ENCODE measurements at regions not wholly inside any gene's neighbourhood (a gene's known extent, or its start where the extent isn't known, plus 50 kb on each side); places are given as distances from the start of the nearest gene placed in this dataset.

- TF ChIP-seq CTCF (IDR thresholded peaks at IDR 0.05): no peak
- no peaks in the 10 kb centered on the region for H3K4me1 ChIP-seq (ENCODE audit: control insufficient read depth, insufficient read depth, low read length)
- intact Hi-C loops (cut with micrococcal nuclease): no loop called here
- Mint-ChIP-seq H3K36me3 (no peaks in the 10 kb centered on the region), H3K9me3 (no peaks in the 10 kb centered on the region), H3K4me3 (no peak overlapping the region), H3K4me1 (no peaks in the 10 kb centered on the region), H3K27ac (no peak overlapping the region), H3K27me3 (ENCODE audit: low read depth in 2 of 2) (peaks cover 9 to 32% of the 10 kb centered on the region in 2 donors)
- WGBS (ENCODE audit: insufficient coverage): 53% methylated on average over 2 of the region's 2 CpGs
- H3K9me3 ChIP-seq (ENCODE audit: control insufficient read depth, insufficient read depth, low read length): peaks cover 2% of the 10 kb centered on the region
- DNase-seq (no peak), ATAC-seq (no peak)
- no peak overlapping the region for H3K4me3 ChIP-seq (ENCODE audit: low read length)
- no peak overlapping the region for H3K27ac ChIP-seq (ENCODE audit: low read length)
- H3K36me3 ChIP-seq (ENCODE audit: control insufficient read depth, insufficient read depth, low read length): no peaks in the 10 kb centered on the region
- H3K27me3 ChIP-seq (ENCODE audit: control insufficient read depth, insufficient read depth, low read length): no peaks in the 10 kb centered on the region
Observed at GRCh38 chr1:14320518-14320917, 278.0 kb upstream of the KAZN start.

GRCh38 chr1:14320986-14321385 is 277.5 kb upstream of the KAZN start:
- no peak overlapping the region for H3K4me3 ChIP-seq (ENCODE audit: low read length)
- ATAC-seq (no peak), DNase-seq (no peak)
- H3K27ac ChIP-seq (ENCODE audit: low read length): no peak overlapping the region
- intact Hi-C loops (cut with micrococcal nuclease): no loop called here
- Mint-ChIP-seq H3K27me3 (ENCODE audit: low read depth in 2 of 2) (peaks cover 9 to 30% of the 10 kb centered on the region in 2 donors), H3K36me3 (no peaks in the 10 kb centered on the region), H3K9me3 (no peaks in the 10 kb centered on the region), H3K4me1 (no peaks in the 10 kb centered on the region), H3K4me3 (no peak overlapping the region), H3K27ac (no peak overlapping the region)
- H3K27me3 ChIP-seq (ENCODE audit: control insufficient read depth, insufficient read depth, low read length): no peaks in the 10 kb centered on the region
- no peaks in the 10 kb centered on the region for H3K4me1 ChIP-seq (ENCODE audit: control insufficient read depth, insufficient read depth, low read length)
- H3K36me3 ChIP-seq (ENCODE audit: control insufficient read depth, insufficient read depth, low read length): no peaks in the 10 kb centered on the region
- peaks cover 2% of the 10 kb centered on the region for H3K9me3 ChIP-seq (ENCODE audit: control insufficient read depth, insufficient read depth, low read length)
- TF ChIP-seq CTCF (IDR thresholded peaks at IDR 0.05): no peak
- 70% methylated on average over 5 of the region's 8 CpGs for WGBS (ENCODE audit: insufficient coverage)

- TF ChIP-seq CTCF (IDR thresholded peaks at IDR 0.05): no peak
- Histone ChIP-seq H3K9me3 (ENCODE audit: control insufficient read depth, insufficient read depth, low read length) (peaks cover 2% of the 10 kb centered on the region), H3K4me1 (ENCODE audit: control insufficient read depth, insufficient read depth, low read length) (no peaks in the 10 kb centered on the region), H3K27me3 (ENCODE audit: control insufficient read depth, insufficient read depth, low read length) (no peaks in the 10 kb centered on the region), H3K4me3 (ENCODE audit: low read length) (no peak overlapping the region), H3K36me3 (ENCODE audit: control insufficient read depth, insufficient read depth, low read length) (no peaks in the 10 kb centered on the region), H3K27ac (ENCODE audit: low read length) (no peak overlapping the region)
- WGBS (ENCODE audit: insufficient coverage): no CpG with 5 or more reads among the region's 1 CpG
- ATAC-seq (no peak), DNase-seq (no peak)
- no peak overlapping the region for H3K4me3 Mint-ChIP-seq
- H3K4me1 Mint-ChIP-seq: no peaks in the 10 kb centered on the region
- intact Hi-C loops (cut with micrococcal nuclease): no loop called here
- no peaks in the 10 kb centered on the region for H3K36me3 Mint-ChIP-seq
- peaks cover 12 to 26% of the 10 kb centered on the region in 2 donors for H3K27me3 Mint-ChIP-seq (ENCODE audit: low read depth in 2 of 2)
- no peak overlapping the region for H3K27ac Mint-ChIP-seq
- peaks cover 0 to under 1% of the 10 kb centered on the region in 2 donors for H3K9me3 Mint-ChIP-seq
Observed at GRCh38 chr1:14321422-14321821, 277.1 kb upstream of the KAZN start.

GRCh38 chr1:14323568-14324247 is 274.8 kb upstream of the KAZN start:
- Histone ChIP-seq H3K4me1 (ENCODE audit: control insufficient read depth, insufficient read depth, low read length) (no peaks in the 10 kb centered on the region), H3K4me3 (ENCODE audit: low read length) (no peak overlapping the region), H3K36me3 (ENCODE audit: control insufficient read depth, insufficient read depth, low read length) (no peaks in the 10 kb centered on the region), H3K27me3 (ENCODE audit: control insufficient read depth, insufficient read depth, low read length) (no peaks in the 10 kb centered on the region), H3K9me3 (ENCODE audit: control insufficient read depth, insufficient read depth, low read length) (peaks cover 2% of the 10 kb centered on the region), H3K27ac (ENCODE audit: low read length) (no peak overlapping the region)
- no peak for DNase-seq
- no CpG with 5 or more reads among the region's 2 CpGs for whole genome bisulfite sequencing (ENCODE audit: insufficient coverage)
- no peak for ATAC-seq
- intact Hi-C loops (cut with micrococcal nuclease): no loop called here
- Mint-ChIP-seq H3K4me1 (no peaks in the 10 kb centered on the region), H3K27ac (no peak overlapping the region), H3K9me3 (peaks cover 0 to 2% of the 10 kb centered on the region in 2 donors), H3K4me3 (no peak overlapping the region), H3K36me3 (no peaks in the 10 kb centered on the region), H3K27me3 (ENCODE audit: low read depth in 2 of 2) (peaks cover 22% of the 10 kb centered on the region in 2 donors)
- no peak for TF ChIP-seq CTCF (IDR thresholded peaks at IDR 0.05)
